T-helper 22 cell (primary cell): ENCODE measurements at regions not wholly inside any gene's neighbourhood (a gene's known extent, or its start where the extent isn't known, plus 50 kb on each side); places are given as distances from the start of the nearest gene placed in this dataset.
"Not testable (repeated sequence)": the region's sequence is repeated elsewhere in the genome, so short reads cannot be mapped to it uniquely, and the experiment has no call there.

Experiments used
- DNase-seq: peaks from one replicate; pipeline ENCODE4 v3.0.0-alpha.2; 2020; ENCODE audit warnings: low read depth

- DNase-seq = no peak
Observed at GRCh38 chr21:38614558-38614957, 116.3 kb upstream of the ERG start.

DNA sequence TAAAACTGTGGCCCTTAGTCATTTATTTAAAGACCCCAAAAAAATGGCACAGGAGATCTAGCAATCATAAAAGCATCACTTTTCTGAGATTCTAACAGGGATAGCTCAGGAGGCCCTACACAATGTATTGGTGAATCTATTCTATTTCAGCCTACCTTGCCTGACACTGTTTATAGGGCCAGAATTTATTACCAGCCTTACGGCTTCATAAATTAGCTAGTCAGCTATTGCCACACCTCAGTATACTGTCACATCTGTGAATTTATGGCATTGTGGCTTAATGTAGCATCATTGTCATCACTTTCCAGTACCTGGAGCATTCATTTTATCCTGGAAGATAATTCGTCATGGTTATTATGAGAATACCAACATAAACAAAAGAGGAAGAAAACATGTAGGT, 121.2 kb upstream of the ERG start:
- no peak for DNase-seq

- no peak for DNase-seq
Observed at GRCh38 chr21:38619992-38620479, 121.8 kb upstream of the ERG start.

DNA sequence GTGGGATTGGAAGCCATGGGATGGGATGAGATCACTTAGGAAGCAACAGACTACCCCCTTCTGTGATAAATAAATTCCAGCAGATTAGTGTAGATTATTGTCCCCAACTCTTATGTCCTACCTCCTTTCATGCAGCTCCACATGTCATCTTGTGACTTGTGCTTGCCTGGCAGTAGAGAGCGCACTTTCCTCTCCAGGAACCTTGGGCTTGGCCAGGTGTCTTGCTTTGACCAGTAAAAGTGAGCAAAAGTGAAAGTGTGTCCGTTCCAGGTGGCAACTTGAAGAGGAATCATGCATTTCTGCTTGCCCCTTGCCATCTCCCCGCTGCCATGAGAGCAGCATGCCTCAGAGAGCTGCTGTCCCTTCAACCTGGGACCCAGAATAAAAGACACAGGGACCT, 122.9 kb upstream of the ERG start:
- no peak for DNase-seq

- DNase-seq = no peak
Observed at GRCh38 chr21:38622081-38622826, 124.0 kb upstream of the ERG start.

DNA sequence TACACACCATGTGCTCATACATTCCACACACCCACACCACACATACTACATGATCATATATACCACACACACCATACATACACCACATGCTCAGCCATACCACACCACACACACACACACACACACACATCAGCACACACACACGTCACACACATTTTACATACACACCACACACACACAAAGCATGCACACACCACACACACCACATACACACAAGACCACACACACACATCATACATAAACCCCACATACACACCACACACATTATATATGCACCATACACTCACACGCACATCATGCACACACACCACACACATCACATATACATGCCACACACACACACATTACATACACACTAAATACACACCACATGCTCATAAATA, 124.5 kb upstream of the ERG start:
- no peak for DNase-seq

GRCh38 chr21:38623552-38623951, 125.3 kb upstream of the ERG start:
- no peak for DNase-seq

DNA sequence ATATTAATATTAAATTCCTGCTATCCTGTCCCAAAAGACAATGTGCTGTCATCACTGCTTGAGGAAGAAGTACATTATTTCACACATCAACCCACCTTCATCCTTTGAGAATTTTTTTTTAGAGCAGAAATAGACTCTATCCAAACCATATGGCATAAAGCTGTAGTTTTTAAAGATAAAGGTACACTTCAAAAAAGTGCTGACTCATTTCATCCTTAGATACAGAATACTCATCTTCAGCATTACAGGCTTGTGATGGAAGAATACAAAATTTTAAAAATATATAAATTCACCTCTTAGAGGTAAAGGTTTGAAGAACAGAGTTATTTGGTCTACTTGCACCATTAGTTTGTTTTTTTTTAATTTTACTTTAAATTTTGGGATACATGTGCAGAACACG, 126.7 kb upstream of the ERG start:
- no peak for DNase-seq

DNA sequence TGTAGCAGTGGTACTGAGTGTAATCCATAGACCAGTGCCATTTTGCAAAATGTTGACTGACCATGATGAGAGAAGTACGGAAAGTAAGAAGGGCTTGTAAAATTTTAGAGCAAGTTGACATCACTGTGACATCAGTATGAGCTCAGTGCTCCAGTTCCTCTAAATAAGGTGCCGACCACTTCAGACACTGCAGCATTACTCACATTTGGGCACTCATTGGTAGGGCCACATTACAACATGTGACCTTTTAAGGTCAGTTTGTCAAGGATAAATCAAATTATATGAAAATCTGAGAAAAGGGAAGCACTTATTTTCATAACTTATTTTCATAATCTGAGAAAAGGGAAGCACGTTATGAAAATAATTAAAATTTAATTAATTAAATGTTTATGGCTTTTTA, 128.0 kb upstream of the ERG start:
- no peak for DNase-seq

DNA sequence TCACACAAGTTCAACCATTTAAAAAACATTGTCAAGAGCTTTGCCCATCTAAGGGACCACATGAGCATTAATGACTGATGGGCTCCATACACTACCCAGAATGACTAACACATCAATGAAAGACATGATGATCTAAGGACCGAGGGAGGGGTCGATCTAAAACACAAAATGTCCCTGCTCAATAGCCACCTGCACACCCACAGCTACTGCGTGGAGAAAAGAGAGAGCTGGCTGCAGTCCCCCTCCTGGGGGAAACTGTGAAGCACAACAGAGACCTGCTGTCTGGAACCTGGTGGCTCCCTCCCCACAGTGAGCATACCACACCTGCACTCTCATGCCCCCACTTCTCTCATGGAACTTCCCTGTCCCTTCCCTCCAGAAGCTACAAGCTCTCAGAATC, 130.1 kb upstream of the ERG start:
- no peak for DNase-seq

DNA sequence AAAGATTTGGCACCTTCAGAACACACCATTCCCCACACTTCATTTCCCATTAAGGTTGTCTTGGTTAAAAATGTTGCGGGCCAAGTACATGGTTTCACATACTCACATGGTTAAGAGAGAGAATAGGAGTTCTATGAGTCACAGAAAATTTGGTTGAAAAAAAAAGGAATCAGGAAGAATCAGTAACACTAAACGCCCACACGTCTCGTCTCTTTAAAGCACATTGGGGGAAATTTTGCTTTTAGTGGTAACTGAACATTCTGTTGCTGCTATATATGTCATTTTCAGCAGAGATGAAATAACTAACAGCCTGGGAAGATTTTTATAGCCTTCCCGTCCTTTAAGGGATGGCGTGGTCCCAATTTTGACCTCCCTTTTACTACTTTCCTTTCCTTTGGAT, 132.9 kb upstream of the ERG start:
- no peak for DNase-seq

- no peak for DNase-seq
Observed at GRCh38 chr21:38631676-38632075, 133.4 kb upstream of the ERG start.

- DNase-seq = no peak
Observed at GRCh38 chr21:38637161-38637560, 138.9 kb upstream of the ERG start.

DNA sequence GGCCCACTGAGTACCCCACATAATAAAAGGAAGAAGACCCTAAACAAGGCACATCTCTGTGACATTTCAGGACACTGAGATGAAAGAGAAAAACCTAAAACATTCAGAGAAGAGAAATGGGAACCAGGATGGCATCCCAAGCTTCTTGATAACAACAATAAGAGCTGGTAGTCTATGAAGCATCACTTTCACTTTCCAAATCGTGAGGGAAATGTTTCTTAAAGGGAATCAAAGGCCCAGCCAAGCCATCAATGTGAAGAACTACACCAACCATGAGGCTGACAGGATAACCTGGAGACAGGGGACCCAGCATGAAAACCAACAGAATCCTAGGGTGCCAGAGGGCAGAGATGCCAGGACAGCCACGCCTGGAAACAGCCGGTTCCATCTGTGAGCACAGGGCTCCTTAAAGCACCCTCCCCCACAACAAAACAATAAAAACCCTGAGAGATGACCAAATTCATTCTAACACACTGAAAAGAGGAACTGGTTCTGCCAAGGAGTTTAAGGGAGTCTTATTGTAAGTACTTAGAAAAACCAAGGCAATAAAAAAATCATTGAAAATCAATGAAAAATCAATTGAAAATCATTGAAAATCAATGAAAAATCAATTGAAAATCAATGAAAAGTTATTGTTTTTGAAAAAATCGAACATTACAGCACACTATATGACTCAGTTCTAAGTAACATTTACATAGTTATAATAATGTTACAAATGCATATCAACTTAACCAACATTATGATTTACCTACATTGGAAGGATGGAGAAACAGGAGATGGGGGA, 141.5 kb upstream of the ERG start:
- DNase-seq = no peak

GRCh38 chr21:38640355-38640742, 142.1 kb upstream of the ERG start:
- DNase-seq = not testable (repeated sequence)

GRCh38 chr21:38643404-38644023, 145.2 kb upstream of the ERG start:
- no peak for DNase-seq

- DNase-seq = no peak
Observed at GRCh38 chr21:38645282-38645681, 147.0 kb upstream of the ERG start.

DNA sequence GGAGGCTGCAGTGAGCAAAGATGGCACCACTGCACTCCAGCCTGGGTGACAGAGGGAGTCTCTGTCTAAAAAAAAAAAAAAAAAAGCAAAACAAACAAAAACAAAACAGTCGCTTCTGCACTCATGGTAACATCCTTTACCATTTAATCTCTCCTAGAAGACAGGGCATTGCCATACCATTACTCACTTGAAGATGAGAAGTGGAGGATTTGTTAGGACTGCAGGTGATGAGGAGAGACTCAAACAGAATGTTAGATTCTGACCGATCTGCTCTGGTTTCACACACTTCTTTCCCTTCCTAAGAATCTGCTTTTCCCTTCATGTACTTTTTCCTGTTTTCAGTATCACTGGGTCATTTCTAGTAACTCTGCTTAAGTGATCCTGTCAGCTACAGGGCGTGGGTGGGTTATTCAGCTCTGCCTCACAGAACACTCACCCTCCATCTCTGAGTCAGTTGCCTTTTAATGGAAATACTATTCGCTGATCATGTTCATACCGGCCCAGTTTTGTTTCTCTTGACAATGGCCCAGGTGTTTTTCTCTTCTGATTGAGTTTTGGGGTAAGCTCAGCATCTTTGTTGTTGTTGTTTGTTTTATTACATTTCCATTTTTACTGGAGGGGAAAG, 148.0 kb upstream of the ERG start:
- no peak for DNase-seq

DNA sequence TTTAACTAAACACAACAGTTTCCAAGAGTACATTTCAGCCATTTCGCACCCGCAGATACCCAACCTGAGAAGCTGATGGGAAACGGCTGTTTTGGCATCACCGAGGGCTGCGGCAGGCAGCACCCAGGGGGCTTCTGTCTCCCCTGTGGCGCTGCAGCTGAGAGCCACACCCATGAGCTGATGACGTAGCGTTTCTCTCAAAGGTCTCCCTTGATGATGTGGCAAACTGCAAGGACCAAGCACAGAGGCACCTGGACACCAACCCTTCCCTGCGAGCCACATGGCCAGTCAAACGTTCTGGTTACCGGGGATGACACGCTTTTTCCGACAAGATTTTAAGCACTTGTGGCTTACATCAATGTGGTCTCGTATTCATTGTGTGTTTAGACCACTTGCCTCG, 150.8 kb upstream of the ERG start:
- DNase-seq = no peak

- no peak for DNase-seq
Observed at GRCh38 chr21:38651570-38651969, 153.3 kb upstream of the ERG start.

DNA sequence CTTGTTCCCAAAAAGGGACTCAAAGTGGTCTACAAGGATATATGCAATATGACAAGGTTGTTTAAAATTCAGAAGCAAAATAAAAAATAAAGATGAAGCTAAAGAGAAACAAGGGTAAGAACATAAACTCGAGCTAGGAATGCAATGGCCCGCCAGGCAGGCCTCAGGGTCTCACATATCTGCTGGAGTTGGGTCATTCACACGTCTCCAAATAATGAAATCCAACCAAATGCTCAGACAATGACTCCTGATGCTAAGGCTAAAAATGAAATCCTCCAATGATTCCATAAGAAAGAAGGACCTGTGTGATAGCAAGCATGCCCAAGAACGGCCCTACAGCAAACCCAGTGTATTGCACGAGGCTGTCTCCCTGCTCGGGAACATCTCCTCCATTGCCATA, 153.3 kb upstream of the ETS2 start:
- DNase-seq = no peak

GRCh38 chr21:38654580-38654979, 151.1 kb upstream of the ETS2 start:
- no peak for DNase-seq

DNA sequence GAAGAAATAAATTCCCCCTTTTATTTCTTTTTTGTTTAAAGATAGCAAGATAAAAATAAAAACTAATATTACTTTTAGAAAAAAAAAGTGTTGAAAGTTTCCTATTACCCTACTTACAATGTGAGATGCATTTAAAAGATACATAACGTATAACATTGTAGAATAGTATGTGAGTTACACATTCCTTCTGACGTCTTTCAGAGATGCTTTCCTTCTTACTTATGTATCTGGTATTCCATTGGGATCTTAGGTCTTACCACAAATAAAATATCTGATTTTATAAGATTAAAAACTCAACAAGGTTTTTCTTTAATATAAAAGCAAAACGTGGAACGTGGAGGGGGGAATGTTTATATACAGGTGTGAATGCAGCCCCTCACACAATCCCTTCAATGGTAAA, 147.2 kb upstream of the ETS2 start:
- DNase-seq = no peak
